GM12872 (cell line): ENCODE measurements at regions not wholly inside any gene's neighbourhood (a gene's known extent, or its start where the extent isn't known, plus 50 kb on each side); places are given as distances from the start of the nearest gene placed in this dataset.

Experiments used
- TF ChIP-seq, protein P1 (sequence below): IDR thresholded peaks from 3 replicates; pipeline ENCODE4 v1.5.1; 2011; ENCODE audit warnings: low read depth, mild to moderate bottlenecking, low read length, moderate library complexity; ENCODE audit not compliant: insufficient read depth

- TF ChIP-seq, protein P1, sequence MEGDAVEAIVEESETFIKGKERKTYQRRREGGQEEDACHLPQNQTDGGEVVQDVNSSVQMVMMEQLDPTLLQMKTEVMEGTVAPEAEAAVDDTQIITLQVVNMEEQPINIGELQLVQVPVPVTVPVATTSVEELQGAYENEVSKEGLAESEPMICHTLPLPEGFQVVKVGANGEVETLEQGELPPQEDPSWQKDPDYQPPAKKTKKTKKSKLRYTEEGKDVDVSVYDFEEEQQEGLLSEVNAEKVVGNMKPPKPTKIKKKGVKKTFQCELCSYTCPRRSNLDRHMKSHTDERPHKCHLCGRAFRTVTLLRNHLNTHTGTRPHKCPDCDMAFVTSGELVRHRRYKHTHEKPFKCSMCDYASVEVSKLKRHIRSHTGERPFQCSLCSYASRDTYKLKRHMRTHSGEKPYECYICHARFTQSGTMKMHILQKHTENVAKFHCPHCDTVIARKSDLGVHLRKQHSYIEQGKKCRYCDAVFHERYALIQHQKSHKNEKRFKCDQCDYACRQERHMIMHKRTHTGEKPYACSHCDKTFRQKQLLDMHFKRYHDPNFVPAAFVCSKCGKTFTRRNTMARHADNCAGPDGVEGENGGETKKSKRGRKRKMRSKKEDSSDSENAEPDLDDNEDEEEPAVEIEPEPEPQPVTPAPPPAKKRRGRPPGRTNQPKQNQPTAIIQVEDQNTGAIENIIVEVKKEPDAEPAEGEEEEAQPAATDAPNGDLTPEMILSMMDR = no peak
Observed at GRCh38 chr2:43085505-43085904, 140.9 kb downstream of the ZFP36L2 start.

GRCh38 chr2:43084699-43085091 lies 141.7 kb downstream of the ZFP36L2 start:
- TF ChIP-seq, protein P1 = no peak

- TF ChIP-seq, protein P1 = no peak
Observed at GRCh38 chr2:43083710-43084698, 142.4 kb downstream of the ZFP36L2 start.

DNA sequence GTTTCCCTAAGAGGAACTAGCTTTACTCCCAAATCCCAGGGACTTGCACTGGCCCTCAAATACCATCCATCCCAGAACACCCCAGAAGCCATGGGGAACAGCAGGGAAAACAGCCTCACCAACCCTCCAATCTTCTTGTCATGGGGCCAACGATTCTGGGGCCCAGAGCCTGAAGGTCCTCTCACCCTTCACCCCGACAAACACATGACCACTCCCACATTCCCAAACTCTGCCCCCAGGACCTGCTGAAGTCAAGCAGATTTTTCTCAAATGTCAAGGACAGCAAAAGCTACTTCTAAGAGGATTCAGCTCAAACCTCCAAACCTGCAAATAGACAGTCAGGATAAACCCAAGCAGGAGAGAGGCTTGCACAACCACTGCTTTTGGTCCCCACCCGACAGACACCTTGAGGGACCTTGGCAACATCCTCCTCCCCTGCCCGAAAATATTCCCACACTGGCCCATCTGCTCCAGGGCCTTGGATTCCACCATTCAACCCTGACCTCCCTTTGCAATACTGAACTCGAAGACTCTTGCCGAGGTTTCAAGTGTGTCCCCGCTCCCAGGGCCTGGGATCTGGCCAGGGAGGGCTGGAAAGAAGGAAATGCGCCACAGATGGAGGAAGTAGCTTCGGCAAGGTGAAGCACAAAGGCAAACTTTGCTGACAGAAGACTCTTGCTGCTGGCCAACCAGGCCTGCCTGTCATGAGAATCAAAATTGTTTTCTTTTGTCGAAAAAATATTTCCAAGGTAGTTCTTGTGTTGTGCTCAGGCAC lies 143.3 kb downstream of the ZFP36L2 start:
- TF ChIP-seq, protein P1 = no peak

DNA sequence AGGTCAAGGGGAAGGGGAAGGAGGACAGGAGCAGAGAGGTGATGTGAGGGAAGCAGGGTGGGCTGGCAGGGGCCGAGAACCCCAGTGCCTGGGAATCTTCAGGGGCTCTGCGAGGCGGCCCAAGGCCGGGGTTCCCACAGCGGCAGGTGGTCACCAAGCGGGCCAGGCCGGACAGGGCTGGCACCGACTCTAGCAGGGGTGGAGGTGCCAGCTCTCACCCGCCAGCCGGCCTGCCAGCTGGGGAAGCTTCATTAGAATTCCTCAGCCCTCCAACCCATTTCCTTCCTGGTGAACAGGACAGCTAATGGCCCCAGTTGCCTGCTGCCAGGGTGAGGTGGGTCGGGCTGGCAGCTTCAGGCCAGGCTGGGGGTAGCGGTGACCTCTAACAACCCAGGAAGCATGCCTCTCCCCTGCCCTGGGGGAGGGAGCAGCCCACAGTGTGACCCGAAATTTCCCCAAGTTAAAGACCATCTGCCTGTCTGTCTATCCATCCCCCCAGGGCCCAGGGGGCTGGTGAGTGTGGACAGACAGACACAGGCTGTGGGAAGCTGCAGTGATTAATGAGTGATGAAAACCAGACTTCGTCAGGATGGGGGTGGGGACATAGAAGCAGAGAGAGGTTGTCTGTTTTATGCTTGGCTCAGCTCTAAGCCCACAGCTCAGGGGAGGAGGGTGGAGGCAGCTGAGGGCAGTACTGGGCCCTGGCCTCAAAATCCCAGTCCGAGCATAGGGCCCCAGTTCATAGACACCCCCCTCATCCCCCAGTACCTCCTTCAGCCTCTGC lies 144.1 kb downstream of the ZFP36L2 start:
- TF ChIP-seq, protein P1 = no peak

- TF ChIP-seq, protein P1 = no peak
Observed at GRCh38 chr2:43081131-43081765, 145.2 kb downstream of the ZFP36L2 start.
